Stimulated activated CD8-positive, alpha-beta memory T cell treated with anti-CD3 and anti-CD28 coated beads, Interleukin-15, amount 100 ng/mL, for 24 hours (primary cell): ENCODE measurements at regions not wholly inside any gene's neighbourhood (a gene's known extent, or its start where the extent isn't known, plus 50 kb on each side); places are given as distances from the start of the nearest gene placed in this dataset.
"Not testable (repeated sequence)": the region's sequence is repeated elsewhere in the genome, so short reads cannot be mapped to it uniquely, and the experiment has no call there.

Source experiments
- DNase-seq: peaks from one replicate; pipeline ENCODE4 v3.0.0-alpha.2; 2020; ENCODE audit warnings: low read depth

DNA sequence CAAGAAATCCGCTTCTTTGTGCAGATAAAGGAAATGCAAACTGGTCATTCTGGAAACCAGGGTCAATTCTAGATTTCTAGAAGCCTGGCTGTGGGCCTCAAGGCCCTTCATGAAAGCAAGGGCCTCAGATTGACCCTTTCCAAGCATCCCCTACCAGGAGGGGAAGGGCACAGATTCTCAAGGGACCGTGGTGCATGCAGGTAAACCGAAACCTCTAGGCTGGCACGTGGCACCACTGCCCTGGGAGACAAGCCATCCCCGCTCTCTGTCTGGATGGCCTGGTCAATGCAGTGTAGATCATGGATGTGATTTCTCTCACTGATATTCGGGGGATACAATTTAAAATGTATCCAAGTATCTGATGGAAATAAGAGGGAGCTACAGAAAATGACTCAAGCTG, 69.4 kb downstream of the TOMM20 start:
- DNase-seq = no peak

DNA sequence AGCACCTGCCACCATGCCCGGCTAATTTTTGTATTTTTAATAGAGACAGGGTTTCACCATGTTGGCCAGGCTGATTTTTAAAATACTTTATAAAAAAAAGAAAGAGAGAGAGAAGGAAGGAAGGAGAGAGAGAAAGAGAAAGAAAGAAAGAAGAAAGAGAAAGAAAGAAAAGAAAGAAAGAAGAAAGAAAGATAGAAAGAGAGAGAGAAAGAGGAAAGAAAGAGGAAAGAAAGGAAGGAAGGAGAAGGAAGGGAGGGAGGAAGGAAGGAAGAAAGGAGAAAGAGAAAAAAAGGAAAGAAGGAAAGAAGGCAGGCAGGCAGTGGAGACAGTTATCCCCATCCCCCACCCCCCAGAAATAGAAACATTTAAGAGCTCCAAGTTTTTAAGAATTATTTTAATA, 69.9 kb downstream of the TOMM20 start:
- no peak for DNase-seq

DNA sequence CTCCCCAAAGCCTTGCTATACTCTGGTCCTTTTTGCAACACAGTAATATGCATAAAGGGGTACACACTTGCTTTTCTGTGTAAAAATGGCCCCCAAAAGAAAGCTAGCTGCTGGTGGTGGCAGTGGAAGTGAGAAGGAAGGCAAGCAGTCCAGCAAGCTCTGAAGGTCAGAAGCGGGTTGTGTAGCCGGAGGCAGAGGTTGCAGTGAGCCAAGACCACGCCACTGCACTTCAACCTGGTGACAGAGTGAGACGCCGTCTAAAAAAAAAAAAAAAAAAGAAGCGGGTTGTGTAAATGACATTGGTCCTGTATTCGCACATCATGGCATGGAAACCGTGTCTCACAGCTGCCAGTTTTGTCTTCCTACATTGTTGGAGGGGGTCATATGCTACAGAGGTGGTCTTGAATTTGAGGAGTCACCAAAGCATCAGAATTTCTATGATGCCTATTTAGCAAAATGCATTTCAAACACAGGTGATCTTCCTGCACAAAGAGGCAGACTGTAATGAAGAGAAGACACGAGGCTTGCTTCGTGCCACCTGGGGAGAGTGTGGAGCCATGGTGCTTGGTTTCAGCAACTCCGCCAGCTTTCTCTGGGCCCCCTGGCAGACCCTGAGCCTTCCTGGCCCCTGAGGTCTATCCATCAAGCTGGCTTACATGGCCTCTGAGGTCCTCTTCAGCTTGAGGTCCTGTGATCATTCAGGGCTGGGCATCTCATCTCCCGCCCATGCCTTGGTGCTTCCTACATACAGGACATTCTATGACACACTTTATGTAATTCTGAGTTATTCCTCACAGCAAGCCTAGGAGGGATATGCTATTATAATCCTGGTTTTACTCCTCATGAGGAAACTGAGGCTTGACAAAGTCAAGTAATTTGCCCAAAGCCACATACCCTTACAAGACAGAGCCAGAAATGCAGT, 71.0 kb downstream of the TOMM20 start:
- no peak for DNase-seq

DNA sequence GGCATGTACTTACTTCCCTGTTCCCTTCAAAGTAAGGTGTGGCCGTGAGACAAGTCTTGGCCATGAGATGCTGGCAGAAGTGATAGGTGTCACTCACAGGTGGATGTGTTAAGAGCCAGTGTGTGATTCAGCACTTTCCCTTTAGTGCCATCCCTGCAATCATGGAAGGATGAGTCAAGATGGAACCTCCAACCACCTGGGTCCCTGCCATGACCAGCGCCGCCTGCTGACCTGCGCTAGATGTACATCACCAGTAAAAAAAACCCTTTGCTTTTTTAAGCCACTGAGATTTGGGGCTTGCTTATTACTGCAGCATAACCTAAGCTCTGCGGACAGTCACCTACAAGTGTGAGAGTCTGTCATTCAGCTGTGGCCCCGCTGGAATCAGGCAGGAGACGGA, 71.7 kb downstream of the TOMM20 start:
- no peak for DNase-seq

DNA sequence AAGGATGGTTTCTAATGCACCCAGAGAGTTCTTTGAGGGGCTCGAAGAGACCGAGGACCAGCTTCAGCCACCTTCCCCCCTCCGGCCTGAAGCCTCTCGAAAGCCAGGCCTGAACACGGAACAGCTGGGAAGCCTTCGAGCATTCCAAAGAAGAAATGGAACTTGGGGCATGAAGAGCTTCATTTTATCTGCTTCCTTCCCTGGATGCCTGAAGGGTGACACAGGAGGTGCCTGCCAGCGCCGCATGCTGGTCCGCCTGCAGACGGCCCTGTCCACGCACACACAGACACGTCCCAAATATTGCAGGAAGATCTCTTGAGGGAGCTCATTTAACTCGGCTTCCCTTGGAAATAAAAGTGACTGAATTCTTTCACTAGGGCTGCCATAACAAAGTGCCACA, 73.7 kb downstream of the TOMM20 start:
- no peak for DNase-seq

DNA sequence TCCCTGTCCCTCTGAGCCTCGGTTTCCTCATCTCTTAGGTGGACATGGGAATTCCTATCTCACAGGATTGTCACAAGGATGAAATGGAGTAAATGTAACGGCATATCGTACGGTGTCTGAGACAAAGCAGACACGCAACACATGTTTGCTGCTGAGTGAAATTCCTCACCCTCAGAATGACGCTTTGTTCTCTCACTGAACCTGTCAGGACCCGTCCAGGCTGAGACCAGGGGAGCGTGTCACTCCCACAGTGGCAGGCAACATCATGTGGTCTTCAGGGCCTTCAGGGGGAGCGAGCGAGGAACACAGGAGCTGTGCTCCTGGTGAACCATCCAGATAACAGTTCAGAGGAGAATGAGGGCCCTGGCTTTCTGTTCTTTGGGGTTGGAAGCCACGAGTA, 74.2 kb downstream of the TOMM20 start:
- no peak for DNase-seq

DNA sequence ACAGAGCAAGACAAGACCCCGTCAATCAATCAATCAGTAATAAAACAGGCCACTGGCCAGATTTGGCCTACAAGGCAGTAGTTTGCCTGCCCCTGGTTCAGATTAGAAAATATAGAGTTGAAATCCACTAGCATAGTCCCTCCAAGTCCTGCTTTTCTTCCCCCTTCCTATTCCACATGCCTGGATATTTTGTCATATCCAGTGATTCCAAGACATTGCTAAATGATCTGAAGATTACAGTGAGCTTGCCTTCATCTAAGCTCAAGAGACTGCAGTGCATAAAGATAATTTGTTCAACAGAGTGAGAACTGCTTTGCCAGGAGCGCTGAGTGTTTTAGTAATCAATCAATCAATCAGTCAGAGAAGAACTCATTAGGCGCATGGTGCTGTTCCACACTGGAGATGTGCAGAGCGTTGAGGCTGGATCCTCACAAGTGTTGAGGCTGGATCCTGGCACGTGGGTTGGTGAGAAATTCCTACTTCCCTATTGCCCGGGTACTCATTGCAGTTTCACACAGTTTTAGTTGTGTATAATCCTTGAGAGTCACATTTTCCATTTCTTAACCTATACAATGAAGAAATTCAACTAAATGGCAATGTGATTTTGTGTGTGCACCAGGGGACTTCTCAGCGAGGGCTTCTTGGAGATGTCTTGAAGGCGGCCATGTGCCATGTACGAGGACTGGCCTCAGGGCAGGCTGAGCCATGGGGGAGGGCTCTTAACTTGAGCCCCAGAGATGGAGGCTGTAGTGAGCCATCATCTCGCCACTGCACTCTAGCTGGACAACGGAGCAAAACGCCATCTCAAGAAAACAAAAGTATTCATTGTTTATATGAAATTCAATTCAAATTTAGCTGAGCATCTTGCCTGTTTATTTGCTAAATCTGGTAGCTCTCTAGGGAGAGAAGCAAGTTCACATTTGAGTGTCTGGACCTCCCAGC, 76.3 kb downstream of the TOMM20 start:
- DNase-seq = no peak

DNA sequence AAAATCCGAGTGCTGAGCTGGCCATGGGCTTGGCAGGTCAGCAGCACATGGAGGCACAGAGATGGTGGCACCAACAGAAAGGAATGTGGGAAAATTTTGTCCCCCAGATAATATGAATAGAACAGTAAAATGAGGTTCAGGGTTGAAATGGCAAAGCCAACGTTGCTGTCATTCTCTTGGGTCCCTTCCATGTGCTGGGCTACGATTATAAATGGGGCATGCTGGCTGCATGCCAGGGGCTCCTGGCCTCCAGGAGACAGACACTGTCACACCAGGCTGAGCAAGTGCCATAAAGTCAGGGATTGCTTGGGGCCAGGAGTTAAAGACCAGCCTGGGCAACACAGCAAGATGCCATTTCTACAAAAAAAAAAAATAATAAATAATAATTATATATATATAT, 77.1 kb downstream of the TOMM20 start:
- no peak for DNase-seq

DNA sequence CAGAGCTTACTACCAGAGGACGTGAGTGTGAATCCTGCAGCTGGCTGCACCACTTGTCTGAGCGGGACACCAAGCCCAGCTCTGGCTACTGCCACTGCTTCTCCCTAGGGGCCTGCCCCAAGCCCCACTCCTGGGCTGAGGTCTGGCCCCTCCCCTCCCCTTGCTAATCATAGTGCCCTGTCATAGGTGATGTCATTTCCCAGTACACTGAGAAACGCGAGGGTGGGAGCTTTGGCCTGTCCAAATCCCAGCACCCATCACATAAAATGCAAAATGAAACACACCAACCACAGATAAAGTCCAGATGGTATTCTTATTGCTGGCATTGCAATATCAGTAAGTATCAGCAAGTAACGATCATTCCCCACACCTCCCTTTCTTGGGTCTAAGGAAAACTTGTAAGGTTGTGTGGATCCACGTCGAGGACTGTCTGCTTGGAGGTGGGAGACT, 77.7 kb downstream of the TOMM20 start:
- no peak for DNase-seq

DNA sequence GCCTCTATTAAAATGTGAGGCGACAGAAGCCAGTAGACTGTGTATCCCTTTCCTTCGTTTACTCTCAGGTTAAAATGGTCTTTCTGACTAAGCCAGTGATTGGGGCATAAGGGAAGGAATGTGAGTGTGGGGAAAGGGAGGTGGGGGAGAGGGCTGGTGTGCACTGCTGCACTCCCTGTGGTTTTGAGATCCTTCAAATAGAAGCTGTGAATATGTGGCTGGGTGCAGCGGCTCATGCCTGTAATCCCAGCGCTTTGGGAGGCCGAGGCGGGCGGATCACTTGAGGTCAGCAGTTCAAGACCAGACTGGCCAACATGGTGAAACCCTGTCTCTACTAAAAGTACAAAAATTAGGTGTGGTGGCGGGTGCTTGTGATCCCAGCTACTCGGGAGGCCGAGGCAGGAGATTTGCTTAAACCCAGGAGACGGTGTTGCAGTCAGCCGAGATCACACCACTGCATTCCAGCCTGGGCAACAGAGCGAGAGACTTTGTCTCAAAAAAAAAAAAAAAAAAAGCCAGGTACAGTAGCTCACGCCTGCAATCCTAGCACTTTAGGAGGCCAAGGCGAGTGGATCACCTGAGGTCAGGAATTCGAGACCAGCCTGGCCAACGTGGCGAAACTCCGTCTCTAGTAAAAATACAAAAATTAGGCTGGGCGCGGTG, 78.8 kb downstream of the TOMM20 start:
- not testable (repeated sequence) for DNase-seq

DNA sequence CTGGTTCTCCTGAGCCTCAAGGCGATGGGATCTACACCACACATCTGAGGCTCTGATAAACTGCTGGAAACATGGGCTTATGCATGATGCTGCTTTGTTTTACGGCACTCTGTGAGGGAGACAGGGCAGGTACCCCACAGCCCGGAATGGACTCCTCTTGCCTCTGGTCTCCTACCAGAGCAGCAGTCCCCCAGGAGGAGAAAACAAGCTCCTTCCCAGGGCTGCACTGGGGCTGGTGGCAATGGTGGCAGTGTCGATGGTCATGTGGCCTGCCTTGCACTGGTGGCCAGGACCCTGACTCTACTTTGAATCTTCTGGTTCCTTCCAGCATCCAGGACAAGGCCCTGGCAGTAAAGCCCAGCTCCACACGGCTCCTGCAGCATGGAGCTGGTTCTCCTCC, 79.4 kb downstream of the TOMM20 start:
- DNase-seq = no peak

DNA sequence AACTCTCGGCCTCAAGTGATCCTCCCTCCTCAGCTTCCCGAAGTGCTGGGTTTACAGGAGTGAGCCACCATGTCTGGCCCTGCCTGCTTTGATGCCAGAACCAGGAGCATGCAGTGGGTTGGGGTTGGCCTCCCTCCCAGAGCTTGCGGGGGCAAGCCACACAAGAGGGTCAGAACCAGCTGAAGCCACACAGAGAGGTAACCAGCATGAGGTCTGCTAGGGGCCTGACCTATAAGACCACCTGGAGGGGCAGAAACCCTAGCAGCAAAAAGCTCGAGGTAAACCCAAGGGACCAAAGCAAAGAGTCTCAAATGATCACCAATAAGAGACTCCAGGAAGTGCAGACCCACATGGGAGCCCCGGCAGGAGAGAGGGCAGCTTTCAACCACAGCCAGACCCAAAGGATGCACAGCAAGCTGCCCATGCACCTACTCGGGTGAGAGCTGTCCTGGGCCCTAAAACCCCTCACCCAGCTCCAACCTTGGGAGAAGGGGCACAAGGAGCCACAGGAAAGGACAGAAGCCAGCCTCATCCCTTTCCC, 81.2 kb downstream of the TOMM20 start:
- no peak for DNase-seq

DNA sequence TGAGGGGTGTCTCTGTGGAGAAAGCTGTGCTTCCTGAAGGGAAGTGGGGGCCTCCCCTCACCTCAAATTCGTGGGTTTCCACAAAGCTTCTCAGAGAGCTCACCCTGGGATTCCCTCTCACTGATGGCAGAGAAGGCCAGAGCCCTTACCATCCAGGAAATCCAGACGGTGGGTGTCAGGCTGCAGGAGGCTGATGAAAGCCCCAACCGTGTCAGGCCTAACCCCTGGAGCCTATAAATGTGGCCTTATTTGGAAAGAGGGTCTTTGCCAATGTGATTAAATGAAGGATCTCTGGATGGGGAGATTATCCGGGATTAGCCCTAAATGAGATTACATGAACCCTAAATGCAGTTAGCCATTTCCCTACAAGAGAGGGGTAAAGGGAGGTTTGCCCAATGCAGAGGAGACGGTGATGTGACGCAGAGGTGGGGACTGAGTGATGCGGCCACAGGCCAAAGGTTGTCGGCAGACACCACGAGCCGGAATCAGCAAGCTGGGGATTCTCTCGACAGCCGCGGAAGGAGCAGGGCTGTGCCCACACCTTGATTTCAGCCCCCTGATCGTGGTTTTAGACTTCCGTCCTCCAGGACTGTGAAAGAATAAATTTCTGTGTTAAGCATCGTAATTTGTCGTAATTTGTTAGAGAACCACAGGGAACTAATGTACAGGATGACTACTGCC, 82.6 kb downstream of the TOMM20 start:
- no peak for DNase-seq

DNA sequence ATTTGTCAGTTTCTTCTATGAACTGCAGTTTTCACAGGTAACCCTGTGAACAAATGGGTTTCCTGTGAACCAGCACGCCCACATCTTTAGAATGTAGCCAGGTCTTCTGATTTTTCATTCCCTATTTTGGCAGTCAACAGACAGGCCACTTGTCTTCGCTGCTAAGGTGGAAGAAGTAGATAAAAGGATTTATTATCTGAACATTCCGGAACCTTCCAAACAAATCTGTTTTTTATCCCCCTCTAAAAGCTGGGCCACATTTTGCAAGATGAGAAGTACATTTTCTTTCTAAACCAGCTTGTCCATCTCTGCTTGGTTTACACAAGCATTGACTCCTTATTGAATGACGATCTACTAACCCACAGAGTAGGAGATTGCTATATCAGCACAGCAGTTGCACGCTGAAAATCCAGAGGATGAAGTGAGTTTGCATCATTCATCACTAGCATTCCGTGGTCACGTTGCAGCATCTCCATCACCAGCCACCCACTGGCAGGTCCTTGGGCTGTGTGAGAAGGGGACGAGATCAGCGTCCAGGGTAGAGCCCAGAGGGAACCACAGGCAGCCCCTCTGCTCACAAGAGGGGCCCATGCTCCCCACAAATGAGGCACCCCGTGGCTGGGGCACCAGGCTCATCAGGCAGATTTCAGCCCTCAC, 83.5 kb downstream of the TOMM20 start:
- DNase-seq = no peak

DNA sequence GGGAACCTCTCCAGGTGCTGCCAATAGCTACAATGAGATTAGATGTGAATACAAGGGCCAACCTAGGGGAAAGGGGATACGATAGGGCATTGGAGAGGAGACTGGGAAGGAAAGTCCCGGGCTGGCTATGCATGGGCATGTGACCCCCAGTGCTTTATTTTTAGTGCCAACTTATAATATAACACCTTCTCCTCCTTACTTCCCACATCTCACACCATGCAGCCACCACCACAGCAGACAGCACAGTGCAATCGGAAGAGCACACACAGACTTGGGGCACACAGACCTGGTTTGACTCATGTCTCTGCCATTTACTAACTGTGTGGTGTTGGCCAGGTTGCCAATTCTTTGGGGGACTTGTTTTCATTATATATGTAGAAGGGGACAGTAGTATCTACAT, 85.4 kb downstream of the TOMM20 start:
- DNase-seq = no peak

DNA sequence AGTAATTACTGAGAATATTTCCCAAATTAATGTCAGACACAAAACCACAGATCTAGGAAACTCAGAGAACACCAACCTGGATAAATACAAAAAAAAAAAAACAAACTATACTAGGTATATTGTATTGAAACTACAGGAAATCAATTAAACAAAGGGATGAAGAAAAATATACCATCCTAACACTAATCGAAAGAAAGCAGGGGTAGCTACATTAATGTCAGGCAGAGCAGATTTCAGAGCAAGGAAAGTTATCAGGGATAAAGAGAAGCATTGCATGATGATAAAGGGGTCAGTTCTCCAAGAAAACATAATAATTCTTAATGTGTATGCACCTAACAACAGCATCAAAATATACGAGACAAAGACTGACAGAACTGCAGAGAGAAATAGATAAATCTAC, 89.9 kb downstream of the TOMM20 start:
- DNase-seq = no peak

DNA sequence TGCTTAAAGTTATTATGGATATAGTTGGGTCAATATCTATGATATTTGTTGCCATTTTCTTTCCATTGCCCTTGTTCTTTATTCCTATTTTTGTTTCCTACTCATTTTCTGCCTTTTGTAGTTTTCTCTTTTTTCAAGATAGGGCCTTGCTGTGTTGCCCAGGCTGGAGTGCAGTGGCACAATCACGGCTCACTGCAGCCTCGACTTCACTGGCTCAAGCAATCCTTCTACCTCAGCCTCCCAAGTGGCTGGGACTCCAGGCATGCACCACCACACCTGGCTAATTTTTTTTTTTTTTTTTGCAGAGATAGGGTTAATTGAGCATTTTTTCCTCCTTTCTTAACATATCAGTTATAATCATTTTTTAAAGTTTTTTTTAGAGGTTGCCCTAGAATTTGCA, 92.7 kb downstream of the TOMM20 start:
- DNase-seq = no peak

DNA sequence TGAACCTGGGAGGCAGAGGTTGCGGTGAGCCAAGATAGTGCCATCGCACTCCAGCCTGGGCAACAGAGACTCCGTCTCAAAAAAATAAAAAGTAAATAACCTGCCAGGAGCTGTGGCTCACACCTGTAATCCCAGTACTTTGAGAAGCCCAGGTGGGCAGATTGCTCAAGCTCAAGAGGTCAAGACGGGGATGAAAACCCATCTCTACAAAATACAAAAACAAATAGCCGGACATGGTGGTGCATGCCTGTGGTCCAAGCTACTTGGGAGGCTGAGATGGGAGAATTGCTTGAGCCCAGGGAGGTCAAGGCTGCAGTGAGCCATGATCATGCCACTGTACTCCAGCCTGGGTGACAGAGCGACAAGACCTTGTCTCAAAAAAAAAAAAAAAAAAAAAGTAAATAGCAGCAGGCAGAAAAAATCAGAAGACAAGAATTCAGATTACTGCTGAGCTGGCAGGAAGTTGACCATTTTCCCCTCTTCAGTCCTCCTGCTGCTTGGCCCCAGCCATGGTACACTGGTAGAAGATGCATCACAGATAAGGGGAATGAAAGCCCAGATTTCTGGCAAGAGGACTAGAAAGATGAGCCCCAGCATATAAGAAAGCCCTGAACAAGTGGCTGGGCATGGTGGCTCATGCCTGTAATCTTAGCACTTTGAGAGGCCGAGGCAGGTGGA, 97.6 kb downstream of the TOMM20 start:
- no peak for DNase-seq

DNA sequence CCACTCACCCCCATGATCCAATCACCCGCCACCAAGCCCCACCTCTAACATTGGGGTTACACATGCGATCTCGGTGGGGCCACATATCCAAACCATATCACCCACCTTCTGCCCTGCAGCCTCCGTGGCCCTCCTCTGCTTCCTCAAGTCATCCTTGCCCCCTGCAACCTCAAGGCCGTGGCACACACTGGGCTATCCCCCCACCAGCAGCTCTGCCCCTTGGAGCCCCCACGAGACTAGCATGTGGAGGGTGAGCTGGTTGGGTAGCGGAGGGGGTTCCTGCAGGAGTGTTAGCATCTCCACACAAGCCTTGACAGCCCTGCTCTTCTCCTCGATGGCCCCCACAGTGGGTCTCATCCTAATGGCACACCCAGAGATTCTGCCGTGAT, 100.8 kb downstream of the TOMM20 start:
- no peak for DNase-seq

DNA sequence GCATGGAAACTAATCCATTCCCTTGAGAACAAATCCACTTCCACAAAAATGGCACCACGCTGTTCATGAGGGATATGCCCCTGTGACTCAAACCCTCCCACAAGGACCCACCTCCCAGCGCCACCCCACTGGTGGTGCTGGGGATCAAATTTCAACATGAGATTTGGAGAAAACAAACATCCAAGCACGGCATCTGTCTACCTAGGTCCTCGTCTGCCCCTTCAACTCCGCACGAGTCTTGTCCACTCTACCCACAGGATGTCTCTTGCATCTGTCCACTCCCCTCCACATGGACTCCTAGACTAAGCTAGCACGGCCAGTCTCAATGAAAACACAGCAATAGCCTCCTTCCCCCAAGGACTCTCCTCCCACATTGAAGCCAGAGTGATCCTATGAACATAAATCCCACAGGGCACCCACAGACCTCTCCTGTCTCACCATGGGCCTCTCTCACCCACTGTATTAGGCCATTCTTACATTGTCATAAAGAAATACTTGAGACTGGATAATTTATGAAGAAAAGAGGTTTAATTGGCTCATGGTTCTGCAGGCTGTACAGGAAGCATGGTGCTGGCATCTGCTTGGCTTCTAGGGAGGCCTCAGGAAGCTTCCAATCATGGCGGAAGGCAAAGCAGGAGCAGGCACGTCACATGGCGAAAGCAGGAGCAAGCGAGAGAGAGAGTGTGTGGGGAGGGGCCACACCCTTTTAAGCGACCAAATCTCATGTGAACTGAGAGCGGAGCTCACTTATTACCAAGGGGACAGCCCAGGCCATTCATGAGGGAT, 101.4 kb downstream of the TOMM20 start:
- no peak for DNase-seq
